OCI-LY1 (cell line): ENCODE measurements at regions not wholly inside any gene's neighbourhood (a gene's known extent, or its start where the extent isn't known, plus 50 kb on each side); places are given as distances from the start of the nearest gene placed in this dataset.

Experiments
- EZH2 ChIP-seq: fragments of 200-600 bp; sonication (generic), shearing (Covaris generic); IDR thresholded peaks from 2 replicates; pipeline ENCODE4 v1.8.0; 2017; ENCODE audit warnings: borderline replicate concordance, mixed run types, mild to moderate bottlenecking, antibody characterized with exemption, low read length, moderate library complexity, mixed read lengths
- TF ChIP-seq, protein P1 (sequence below): fragments of 200-600 bp; sonication (generic), shearing (Covaris generic); IDR thresholded peaks from 2 replicates; pipeline ENCODE4 v1.5.1; 2017; ENCODE audit warnings: mild to moderate bottlenecking, antibody characterized with exemption, low read length, moderate library complexity, mixed read lengths

DNA sequence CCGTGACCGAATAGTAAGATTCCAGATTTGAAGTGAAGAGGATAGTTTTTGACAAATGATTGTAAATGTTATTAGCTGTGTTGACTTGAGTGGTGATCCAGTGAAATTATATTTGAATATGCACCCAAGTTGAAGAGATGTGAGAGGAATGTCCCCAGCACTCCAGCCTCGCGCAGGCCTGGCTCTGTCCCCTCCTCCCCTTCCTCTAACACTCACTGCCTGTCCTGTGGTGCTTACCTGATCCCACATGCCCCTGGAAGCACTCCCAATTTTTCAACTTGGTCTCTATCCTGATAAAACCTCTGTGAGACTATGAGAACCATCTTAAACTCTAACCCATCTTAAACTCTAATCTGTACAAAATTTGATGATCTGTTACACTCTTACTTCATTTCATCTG lies 154.7 kb upstream of the LRP1B start:
- TF ChIP-seq, protein P1, sequence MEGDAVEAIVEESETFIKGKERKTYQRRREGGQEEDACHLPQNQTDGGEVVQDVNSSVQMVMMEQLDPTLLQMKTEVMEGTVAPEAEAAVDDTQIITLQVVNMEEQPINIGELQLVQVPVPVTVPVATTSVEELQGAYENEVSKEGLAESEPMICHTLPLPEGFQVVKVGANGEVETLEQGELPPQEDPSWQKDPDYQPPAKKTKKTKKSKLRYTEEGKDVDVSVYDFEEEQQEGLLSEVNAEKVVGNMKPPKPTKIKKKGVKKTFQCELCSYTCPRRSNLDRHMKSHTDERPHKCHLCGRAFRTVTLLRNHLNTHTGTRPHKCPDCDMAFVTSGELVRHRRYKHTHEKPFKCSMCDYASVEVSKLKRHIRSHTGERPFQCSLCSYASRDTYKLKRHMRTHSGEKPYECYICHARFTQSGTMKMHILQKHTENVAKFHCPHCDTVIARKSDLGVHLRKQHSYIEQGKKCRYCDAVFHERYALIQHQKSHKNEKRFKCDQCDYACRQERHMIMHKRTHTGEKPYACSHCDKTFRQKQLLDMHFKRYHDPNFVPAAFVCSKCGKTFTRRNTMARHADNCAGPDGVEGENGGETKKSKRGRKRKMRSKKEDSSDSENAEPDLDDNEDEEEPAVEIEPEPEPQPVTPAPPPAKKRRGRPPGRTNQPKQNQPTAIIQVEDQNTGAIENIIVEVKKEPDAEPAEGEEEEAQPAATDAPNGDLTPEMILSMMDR: no peak
- TF ChIP-seq EZH2: no peak
